Activated CD8-positive, alpha-beta memory T cell treated with anti-CD3 and anti-CD28 coated beads, Interleukin-2, amount 50 U/mL, for 4 hours (primary cell): ENCODE measurements at regions not wholly inside any gene's neighbourhood (a gene's known extent, or its start where the extent isn't known, plus 50 kb on each side); places are given as distances from the start of the nearest gene placed in this dataset.

ENCODE experiments used
- DNase-seq: peaks from one replicate; pipeline ENCODE4 v3.0.0-alpha.2; 2020

DNA sequence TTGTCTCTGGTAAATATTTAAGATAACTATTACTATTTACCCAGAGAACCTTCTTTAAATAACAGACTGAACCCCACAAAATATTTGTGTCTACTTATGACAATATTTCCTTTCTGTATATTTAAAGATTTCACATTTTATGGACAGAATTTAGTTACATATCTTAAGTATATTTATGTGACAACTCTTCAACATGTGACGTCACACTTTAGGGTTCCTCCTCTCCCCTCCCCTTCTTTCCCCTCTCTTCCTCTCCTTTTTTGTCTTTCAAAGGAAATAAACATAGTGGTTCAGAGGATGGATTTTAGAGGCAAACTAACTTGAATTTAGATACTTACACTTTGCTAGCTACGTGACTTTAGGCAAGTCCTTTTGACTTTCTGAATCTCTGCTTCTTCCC is 655.6 kb upstream of the NUDT12 start:
- DNase-seq: no peak

DNA sequence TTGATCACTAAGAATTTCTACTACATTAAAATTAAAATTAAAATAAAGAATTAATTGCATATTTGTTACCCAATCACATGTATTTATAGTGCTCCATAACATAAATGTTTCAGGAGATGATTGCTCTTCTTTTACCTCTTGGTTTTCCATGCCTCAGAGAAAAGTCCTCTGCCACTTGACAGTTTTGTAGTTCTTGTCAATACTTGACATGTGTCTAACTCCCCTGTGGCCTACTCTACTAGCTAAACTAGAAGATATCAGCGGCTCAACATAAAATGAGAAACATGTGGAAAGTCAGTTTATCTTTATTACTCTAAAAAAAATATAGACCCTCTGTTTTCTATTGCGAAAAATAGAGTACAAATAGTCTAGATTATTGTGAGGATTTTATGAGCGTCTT is 650.6 kb upstream of the NUDT12 start:
- DNase-seq: no peak

GRCh38 chr5:104199771-104200170 is 637.2 kb upstream of the NUDT12 start:
- no peak for DNase-seq

DNA sequence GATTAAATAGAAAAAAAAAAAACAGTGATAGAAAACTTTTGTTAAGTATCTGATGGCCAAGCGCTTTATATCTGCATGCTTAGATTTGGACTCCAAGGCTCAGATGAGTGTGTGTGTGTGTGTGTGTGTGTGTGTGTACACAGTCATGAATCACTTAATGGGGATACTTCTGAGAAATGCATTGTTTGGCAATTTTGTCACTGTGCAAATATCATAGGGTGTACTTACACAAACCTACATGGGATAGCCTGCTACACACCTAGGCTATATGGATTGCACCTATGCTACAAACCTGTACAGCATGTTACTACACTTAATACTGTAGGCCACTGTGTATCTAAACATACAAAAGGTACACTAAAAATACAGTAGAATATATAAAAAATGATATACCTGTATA is 635.6 kb upstream of the NUDT12 start:
- DNase-seq: no peak

- no peak for DNase-seq
Measured at GRCh38 chr5:104189909-104190308, 627.3 kb upstream of the NUDT12 start.

GRCh38 chr5:104189031-104189430 is 626.4 kb upstream of the NUDT12 start:
- DNase-seq: no peak

DNA sequence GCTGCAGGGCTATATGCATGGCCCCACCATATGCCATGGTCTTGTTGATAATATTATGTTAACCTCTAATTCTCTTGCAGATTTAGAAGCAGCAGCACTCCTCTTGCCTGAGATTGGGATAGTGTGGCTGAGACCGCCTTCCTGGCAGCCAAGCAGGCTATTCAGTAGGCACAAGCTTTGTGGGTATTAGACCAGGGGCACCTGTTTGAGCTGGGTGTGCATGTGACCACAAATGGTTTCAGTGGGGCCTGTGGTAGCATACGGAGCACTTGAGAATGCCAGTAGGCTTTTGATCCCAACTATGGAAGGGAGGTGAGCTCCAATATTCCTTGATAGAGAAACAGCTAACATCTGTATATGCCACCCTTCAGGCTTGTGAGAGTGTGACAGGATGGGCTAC is 625.1 kb upstream of the NUDT12 start:
- DNase-seq: no peak

DNA sequence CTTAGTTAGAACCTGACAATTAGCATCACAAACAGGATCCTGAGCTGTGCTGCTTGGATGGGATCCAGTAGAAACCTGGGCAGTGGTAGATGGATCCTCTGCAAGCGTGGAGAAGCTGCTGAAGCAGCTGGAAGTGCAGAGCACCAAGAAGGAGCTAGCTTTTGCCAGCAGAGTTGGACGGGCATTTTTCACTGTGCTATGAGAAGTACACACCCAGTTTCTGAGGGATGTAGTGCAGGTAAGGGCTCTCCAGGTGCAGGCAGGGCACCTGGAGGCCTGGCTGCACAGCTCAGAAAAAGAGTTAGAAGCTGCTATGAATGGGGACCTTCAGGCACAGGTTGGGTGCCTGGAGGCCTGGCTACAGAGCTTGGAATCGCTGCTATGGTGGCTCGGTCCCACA is 623.9 kb upstream of the NUDT12 start:
- DNase-seq: no peak

DNA sequence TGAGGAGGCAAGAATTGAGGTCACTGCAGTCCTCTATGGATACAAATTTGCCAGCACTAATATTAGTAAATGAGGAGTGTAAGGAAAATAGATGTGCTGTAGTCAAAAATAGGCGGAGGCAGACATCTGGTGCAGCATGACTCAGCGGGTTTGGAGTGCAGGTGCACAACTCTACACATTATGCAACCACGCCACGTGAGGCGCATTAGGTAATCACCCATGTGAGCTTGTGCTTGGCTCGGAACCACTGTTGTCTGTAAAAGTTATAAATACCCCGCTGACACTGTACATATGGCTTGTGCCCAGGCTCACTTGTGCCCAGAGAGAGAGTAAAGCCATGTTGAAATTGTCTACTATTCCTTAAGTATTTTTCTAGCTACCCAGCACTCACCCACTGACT is 623.5 kb upstream of the NUDT12 start:
- no peak for DNase-seq

DNA sequence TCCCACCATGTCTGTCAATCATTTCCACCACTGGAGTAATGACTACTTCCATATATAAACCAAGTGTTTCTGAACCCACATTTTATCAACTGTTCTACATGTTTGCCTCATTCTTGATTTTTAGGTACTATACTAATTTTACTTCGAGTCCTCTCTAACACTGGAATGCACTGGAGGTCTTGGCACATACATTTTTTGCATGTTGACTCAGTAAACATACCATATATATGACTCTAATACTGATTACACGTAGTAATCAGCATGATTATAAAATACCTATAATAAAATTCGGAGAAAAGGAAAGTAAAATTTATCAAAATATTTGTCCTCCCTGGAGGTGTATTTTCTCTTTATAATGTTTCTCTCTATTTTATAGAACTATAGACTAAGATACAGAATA is 621.7 kb upstream of the NUDT12 start:
- DNase-seq: no peak

DNA sequence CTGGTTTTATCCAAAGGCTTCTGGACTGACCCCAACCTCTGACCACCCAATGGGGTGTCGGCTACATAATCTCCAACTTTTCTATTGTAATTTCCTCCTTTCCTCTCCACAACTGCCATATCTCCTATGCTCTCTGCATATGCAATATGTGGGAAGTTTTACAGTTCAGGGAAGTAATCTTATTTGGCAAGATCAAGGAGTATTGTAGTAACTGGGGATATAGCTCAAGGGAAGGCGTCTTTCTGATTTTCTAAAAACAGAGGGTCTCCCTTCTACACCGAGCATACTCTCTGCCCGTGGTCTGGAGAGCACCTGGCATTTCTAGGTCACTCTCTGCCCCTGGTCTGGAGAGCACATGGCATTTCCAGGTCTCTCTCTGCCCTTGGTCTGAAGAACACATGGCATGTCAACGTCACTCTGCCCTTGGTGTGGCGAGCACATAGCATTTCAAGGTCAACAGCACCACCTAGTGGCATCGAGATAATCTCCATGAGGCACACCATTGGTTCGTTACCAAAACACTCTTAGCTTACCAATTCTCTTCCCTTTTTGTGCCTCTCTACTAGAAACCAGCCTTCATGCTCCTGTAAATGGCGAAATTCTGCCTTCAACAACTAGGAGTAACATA is 616.4 kb upstream of the NUDT12 start:
- no peak for DNase-seq

- DNase-seq: no peak
Measured at GRCh38 chr5:104178066-104178465, 615.5 kb upstream of the NUDT12 start.

GRCh38 chr5:104177651-104178050 is 615.1 kb upstream of the NUDT12 start:
- no peak for DNase-seq

DNA sequence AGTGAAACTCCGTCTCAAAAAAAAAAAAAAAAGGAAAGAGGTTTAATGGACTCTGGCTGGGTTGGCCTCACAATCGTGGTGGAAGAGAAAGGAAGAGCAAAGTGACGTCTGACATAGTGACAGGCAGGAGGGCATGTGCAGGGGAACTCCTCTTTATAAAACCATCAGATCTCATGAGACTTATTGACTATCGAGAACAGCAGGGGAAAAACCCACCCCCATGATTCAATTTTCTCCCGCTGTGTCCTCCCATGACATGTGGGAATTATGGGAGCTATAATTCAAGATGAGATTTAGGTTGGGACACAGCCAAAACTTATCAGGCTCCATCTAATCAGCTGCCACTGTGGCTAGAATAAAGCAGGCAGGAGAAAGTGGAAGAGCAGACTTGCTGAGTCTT is 610.4 kb upstream of the NUDT12 start:
- DNase-seq: no peak

DNA sequence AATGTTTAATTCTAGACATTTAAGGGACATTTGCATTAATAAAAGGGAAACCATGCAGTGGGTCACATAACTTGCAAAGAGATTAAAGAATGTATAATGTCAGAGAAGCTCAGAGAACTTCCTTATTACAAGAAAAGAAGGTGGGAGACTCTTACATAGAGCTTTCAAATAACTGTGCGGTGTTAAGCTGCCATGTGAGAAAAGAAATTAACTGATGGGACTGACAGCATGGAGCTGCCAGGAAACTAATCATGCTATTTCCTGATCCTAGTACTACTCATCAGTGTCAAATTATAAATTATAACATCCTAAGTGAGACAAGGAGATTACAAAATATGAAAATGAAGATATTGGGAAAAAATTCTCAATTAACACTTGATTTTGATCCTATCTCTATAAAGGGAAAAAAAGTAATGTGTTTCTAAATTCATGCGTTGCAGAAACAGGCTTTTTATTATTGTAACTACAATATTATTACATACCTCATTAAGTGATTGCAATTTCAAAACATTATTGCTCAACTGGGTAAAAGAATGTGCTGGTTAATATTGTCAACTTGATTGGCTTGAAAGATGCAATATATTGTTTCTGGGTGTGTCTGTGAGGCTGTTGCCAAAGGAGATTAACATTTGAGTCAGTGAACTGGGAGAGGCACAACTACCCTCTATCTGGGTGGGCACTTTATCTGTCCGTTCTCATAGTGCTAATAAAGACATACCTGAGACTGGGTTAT is 609.5 kb upstream of the NUDT12 start:
- no peak for DNase-seq

- no peak for DNase-seq
Measured at GRCh38 chr5:104170926-104171325, 608.3 kb upstream of the NUDT12 start.

DNA sequence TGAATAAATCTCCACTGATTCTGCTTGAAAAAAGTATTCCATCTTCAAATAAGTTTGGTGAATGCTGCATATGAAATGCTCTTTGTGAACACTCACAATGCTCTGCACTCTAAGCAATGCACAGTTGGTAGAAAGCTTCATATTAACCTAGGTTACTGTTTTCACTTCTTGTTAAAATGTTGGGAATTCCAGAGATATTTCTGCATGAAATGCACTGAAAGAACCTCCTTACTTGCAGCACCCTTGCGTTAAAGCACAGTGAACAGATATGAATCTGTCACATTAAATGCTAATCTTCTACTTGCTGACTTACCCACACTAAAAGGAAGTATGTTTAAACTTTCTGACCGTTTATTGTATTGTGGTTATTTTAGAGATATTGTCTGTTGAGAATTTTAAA is 584.1 kb upstream of the NUDT12 start:
- no peak for DNase-seq

GRCh38 chr5:104139840-104140239 is 577.3 kb upstream of the NUDT12 start:
- DNase-seq: no peak

GRCh38 chr5:104130320-104130719 is 567.7 kb upstream of the NUDT12 start:
- DNase-seq: no peak

DNA sequence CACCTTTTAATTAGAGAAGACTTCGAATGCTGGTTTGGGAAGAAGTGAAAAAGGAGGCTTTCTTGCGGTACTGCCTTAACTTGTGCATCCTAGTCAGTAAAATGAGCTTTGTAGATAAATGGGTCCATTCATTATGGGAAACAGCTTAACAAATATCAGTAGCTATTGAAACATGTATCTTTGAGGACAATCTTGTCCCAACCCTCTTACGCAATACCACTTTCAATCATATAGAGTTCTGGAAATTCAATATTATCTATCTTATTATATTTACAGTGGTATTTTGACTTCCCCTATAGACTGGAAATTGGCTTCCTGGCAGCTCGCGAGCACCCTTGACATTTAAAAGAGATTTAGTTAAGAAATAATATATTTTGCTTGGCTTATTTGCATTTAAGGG is 565.8 kb upstream of the NUDT12 start:
- no peak for DNase-seq

DNA sequence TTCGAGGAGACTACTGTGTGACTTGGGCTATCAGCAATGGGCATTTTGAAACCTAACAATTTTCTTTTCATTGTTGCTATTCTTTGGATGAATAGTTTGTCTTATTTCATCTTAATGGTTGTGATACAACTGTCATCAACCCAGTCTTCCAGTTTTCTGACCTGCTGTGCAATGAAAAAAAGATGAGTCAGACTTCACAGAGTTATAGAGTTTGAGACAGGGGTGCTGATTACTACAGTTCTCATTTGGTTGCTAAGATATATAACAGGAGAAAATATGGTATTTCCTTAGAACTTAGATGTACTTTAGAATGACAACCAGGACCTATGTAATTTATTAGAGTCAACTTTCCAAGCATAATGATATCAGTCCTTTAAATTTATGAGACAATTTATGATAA is 564.4 kb upstream of the NUDT12 start:
- DNase-seq: no peak

- no peak for DNase-seq
Measured at GRCh38 chr5:104119529-104119928, 556.9 kb upstream of the NUDT12 start.

GRCh38 chr5:104111632-104112031 is 549.0 kb upstream of the NUDT12 start:
- DNase-seq: no peak

DNA sequence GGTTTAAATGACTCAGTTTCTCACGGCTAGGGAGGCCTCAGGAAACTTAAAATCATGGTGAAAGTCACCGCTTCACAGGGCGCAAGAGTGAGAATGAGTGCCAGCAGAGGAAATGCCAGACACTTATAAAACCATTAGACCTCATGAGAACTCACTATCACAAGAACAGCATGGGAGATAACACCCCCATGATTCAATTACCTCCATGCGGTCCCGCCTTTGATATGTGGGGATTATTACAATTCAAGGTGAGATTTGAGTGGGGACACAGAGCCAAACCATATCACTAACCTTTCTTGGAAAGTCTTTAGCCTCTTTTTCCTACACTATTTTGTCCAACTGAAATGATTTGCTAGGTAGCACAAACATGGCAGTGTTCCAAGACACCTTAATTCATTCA is 533.9 kb upstream of the NUDT12 start:
- DNase-seq: no peak

DNA sequence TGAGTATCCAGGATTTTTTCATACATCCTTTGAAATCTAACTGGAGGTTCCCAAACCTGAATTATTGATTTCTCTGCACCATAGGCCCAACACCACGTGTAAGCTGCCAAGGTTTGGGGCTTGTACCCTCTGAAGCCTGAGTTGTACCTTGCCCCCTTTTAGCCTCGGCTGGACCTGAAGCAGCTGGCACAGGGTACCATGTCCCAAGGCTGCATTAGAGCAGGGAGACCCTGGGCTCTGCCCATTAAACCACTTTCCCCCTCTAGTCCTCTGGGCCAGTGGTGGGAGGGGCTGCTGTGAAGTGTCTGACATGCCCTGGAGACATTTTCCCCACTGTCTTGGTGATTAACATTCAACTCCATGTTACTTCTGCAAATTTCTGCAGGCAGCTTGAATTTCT is 532.9 kb upstream of the NUDT12 start:
- no peak for DNase-seq
